Thoracic aorta (tissue), 2 donors: ENCODE measurements at regions not wholly inside any gene's neighbourhood (a gene's known extent, or its start where the extent isn't known, plus 50 kb on each side); places are given as distances from the start of the nearest gene placed in this dataset.

Experiments
- ATAC-seq: fragments of 150-250 bp; one replicate; pipeline ENCODE4 v1.8.0; 2017; ENCODE audit warnings: low read depth; ENCODE audit not compliant: insufficient number of reproducible peaks, low FRiP score
- DNase-seq: peaks from one replicate; pipeline ENCODE4 v3.0.0-alpha.2; 2020; ENCODE audit warnings: low spot score
- H3K27ac ChIP-seq, 2 donors: fragments of 200-600 bp; sonication (generic); 1 replicate in 1 of 2; 2 replicates in 1 of 2; pipeline ENCODE4 v1.5.1; 2016; ENCODE audit warnings: mild to moderate bottlenecking in 2 of 2, moderate library complexity in 2 of 2
- H3K27me3 ChIP-seq: fragments of 200-600 bp; sonication (generic); replicated peaks from 2 replicates; pipeline ENCODE4 v1.6.0; 2016; ENCODE audit warnings: mild to moderate bottlenecking; ENCODE audit not compliant: insufficient read depth
- H3K36me3 ChIP-seq: fragments of 200-600 bp; sonication (generic); one replicate; pipeline ENCODE4 v1.5.1; 2016
- H3K4me1 ChIP-seq, 2 donors: fragments of 200-600 bp; sonication (generic); 1 replicate in 1 of 2; 2 replicates in 1 of 2; pipeline versions ENCODE4 v1.5.1 to v1.6.0; 2016; ENCODE audit warnings: low read depth in 2 of 2, mild to moderate bottlenecking in 1 of 2; ENCODE audit not compliant: control insufficient read depth in 1 of 2
- H3K4me3 ChIP-seq: fragments of 200-600 bp; sonication (generic); 2 replicates; pipeline ENCODE4 v1.5.1; 2016; ENCODE audit warnings: mild to moderate bottlenecking
- H3K9me3 ChIP-seq: fragments of 200-600 bp; sonication (generic); 2 replicates; pipeline ENCODE4 v1.5.1; 2016
- TF ChIP-seq, protein P1 (sequence below): fragments of 200-600 bp; sonication (generic); IDR thresholded peaks from one replicate; pipeline ENCODE4 v1.5.1; 2019; ENCODE audit warnings: antibody characterized with exemption

DNA sequence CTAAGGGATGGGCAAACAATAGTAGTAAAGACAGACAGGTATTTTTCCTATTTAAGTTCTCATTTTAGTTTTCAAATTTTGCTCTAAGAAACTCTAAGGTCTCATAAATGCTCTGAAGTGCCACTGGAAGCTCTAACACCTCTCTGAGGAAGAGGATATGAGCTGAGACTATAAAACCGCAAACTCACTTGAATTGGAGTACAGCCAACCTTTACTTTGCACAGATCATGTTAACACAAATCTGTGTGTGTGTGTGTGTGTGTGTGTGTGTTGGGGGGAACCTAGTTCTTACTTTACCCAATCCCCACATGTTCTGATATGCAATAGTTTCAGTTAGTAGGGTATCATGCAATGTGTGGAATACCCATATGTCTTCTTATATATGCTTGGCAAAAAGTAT, 446.8 kb downstream of the CHL1 start:
- Histone ChIP-seq H3K4me3 (no peak overlapping the region), H3K36me3 (no peaks in the 10 kb centered on the region), H3K27ac (no peak overlapping the region), H3K27me3 (no peaks in the 10 kb centered on the region), H3K4me1 (no peaks in the 10 kb centered on the region), H3K9me3 (no peaks in the 10 kb centered on the region)
- DNase-seq, result no peak
- TF ChIP-seq, protein P1, sequence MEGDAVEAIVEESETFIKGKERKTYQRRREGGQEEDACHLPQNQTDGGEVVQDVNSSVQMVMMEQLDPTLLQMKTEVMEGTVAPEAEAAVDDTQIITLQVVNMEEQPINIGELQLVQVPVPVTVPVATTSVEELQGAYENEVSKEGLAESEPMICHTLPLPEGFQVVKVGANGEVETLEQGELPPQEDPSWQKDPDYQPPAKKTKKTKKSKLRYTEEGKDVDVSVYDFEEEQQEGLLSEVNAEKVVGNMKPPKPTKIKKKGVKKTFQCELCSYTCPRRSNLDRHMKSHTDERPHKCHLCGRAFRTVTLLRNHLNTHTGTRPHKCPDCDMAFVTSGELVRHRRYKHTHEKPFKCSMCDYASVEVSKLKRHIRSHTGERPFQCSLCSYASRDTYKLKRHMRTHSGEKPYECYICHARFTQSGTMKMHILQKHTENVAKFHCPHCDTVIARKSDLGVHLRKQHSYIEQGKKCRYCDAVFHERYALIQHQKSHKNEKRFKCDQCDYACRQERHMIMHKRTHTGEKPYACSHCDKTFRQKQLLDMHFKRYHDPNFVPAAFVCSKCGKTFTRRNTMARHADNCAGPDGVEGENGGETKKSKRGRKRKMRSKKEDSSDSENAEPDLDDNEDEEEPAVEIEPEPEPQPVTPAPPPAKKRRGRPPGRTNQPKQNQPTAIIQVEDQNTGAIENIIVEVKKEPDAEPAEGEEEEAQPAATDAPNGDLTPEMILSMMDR, result no peak
- no peak for ATAC-seq

DNA sequence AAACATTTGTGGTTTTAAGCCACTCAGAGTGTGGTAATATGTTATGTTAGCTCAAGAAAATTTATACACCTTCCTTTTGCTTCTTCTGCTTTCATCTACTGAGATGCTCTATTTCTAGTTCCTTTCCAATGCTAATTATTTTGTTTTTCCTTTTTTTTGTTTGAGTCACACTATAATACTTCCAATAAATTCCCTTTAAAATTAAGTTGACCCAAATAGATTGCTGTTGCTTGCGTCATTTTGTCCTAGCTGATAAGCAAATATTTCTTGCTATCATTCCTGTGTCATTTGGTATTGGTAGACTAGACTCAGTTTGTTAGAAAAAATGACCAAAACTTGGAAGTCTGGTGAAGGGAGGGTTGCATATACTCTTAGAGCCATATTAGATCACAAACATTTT, 437.0 kb upstream of the CNTN6 start:
- ATAC-seq, result no peak
- Histone ChIP-seq H3K9me3 (no peaks in the 10 kb centered on the region), H3K36me3 (no peaks in the 10 kb centered on the region), H3K4me1 (no peaks in the 10 kb centered on the region), H3K4me3 (no peak overlapping the region), H3K27me3 (no peaks in the 10 kb centered on the region), H3K27ac (no peak overlapping the region)
- TF ChIP-seq, protein P1, result no peak
- DNase-seq, result no peak

DNA sequence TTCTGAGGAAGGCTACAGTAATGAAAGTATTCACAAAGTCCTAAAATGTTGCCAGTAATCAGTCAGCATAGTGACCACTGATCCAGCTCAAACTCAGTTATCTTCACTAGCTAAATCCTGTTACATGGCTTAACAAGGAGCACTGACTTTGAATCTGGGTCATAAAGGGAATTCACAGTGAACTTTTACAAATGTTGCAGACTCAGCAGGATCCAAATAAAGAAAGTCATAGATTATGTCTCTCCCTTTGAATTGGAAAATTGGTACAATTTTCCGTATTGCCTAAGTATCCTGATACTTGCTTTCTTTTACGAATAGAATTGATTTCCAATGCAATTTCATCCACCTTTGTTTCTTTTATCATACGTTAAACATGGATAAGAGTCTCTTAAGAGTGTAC, 431.5 kb upstream of the CNTN6 start:
- DNase-seq, result no peak
- Histone ChIP-seq H3K4me3 (no peak overlapping the region), H3K27me3 (no peaks in the 10 kb centered on the region), H3K27ac (no peak overlapping the region), H3K36me3 (no peaks in the 10 kb centered on the region), H3K4me1 (no peaks in the 10 kb centered on the region), H3K9me3 (no peaks in the 10 kb centered on the region)
- TF ChIP-seq, protein P1, result no peak
- ATAC-seq, result no peak

DNA sequence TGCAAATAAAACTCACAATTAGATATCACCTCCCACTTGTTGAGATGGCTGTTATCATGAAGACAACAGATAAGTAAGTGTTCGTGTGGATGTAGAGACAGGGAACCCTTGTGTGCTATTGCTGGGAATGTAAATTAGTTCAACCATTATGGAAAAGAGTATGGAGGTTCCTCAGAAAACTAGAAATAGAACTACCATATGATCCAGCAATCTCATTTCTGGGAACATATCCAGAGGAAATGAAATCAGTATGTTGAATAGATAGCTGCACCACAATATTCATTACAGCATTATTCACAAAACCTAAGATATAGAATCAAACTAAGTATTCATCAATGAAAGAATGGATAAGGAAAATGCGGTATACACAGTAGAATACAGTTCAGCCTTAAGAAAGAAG, 418.7 kb upstream of the CNTN6 start:
- TF ChIP-seq, protein P1, result no peak
- Histone ChIP-seq H3K4me1 (no peaks in the 10 kb centered on the region), H3K27me3 (no peaks in the 10 kb centered on the region), H3K4me3 (no peak overlapping the region), H3K9me3 (peaks cover 14% of the 10 kb centered on the region), H3K36me3 (no peaks in the 10 kb centered on the region), H3K27ac (no peak overlapping the region)
- ATAC-seq (no peak), DNase-seq (no peak)

DNA sequence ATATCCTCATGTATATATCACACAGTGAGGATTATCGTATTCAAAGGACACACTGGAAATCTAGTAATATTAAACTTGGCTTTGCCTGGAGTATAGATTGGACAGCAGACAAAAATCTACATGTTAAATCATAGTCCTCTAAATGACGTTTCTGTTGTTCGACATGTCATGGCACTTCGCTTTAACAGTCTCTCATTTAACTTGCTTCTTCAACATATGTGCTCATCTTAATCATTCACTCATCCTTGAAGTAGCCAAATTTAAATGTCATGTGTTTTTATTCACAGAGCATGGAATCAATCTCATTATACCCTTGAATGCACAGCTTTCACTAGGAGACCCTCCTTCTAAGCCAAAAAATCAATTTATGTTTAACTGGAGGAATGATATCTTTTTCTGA, 417.0 kb upstream of the CNTN6 start:
- ATAC-seq (no peak), DNase-seq (no peak)
- H3K9me3 ChIP-seq, result peaks cover 12% of the 10 kb centered on the region
- H3K4me1 ChIP-seq, result no peaks in the 10 kb centered on the region
- TF ChIP-seq, protein P1, result no peak
- no peaks in the 10 kb centered on the region for H3K27me3 ChIP-seq
- H3K4me3 ChIP-seq, result no peak overlapping the region
- H3K27ac ChIP-seq, result no peak overlapping the region
- no peaks in the 10 kb centered on the region for H3K36me3 ChIP-seq
